ENCODE measurements at regions not wholly inside any gene's neighbourhood (a gene's known extent, or its start where the extent isn't known, plus 50 kb on each side); places are given as distances from the start of the nearest gene placed in this dataset.
"Not testable (repeated sequence)": the region's sequence is repeated elsewhere in the genome, so short reads cannot be mapped to it uniquely, and the experiment has no call there.

- DNase-seq = no peak
Observed at GRCh38 chr1:82790556-82790955, 989.8 kb downstream of the ADGRL2 start.

- DNase-seq = no peak
Observed at GRCh38 chr1:82788660-82789059, 987.9 kb downstream of the ADGRL2 start.

- DNase-seq = no peak
Observed at GRCh38 chr1:82788038-82788437, 987.3 kb downstream of the ADGRL2 start.

GRCh38 chr1:82786883-82787282 lies 986.1 kb downstream of the ADGRL2 start:
- DNase-seq = no peak

- no peak for DNase-seq
Observed at GRCh38 chr1:82785268-82785790, 984.6 kb downstream of the ADGRL2 start.

GRCh38 chr1:82783044-82783443 lies 982.3 kb downstream of the ADGRL2 start:
- DNase-seq = no peak

GRCh38 chr1:82782599-82782998 lies 981.9 kb downstream of the ADGRL2 start:
- no peak for DNase-seq

GRCh38 chr1:82778612-82779011 lies 977.9 kb downstream of the ADGRL2 start:
- DNase-seq = no peak

- DNase-seq = no peak
Observed at GRCh38 chr1:82777240-82777639, 976.5 kb downstream of the ADGRL2 start.

- not testable (repeated sequence) for DNase-seq
Observed at GRCh38 chr1:82776730-82777129, 976.0 kb downstream of the ADGRL2 start.

- peak; percentile 40 for DNase-seq
Observed at GRCh38 chr1:82775406-82776000, 974.8 kb downstream of the ADGRL2 start.

GRCh38 chr1:82762829-82763532 lies 962.2 kb downstream of the ADGRL2 start:
- no peak for DNase-seq

- DNase-seq = no peak
Observed at GRCh38 chr1:82759035-82759434, 958.3 kb downstream of the ADGRL2 start.

GRCh38 chr1:82755671-82756070 lies 954.9 kb downstream of the ADGRL2 start:
- DNase-seq = no peak

- DNase-seq = no peak
Observed at GRCh38 chr1:82755191-82755590, 954.5 kb downstream of the ADGRL2 start.

- no peak for DNase-seq
Observed at GRCh38 chr1:82752046-82752445, 951.3 kb downstream of the ADGRL2 start.

GRCh38 chr1:82733645-82734044 lies 932.9 kb downstream of the ADGRL2 start:
- no peak for DNase-seq

GRCh38 chr1:82731216-82731615 lies 930.5 kb downstream of the ADGRL2 start:
- DNase-seq = no peak

GRCh38 chr1:82728206-82728605 lies 927.5 kb downstream of the ADGRL2 start:
- no peak for DNase-seq

GRCh38 chr1:82724246-82724645 lies 923.5 kb downstream of the ADGRL2 start:
- no peak for DNase-seq

- DNase-seq = no peak
Observed at GRCh38 chr1:82722608-82723007, 921.9 kb downstream of the ADGRL2 start.

- DNase-seq = no peak
Observed at GRCh38 chr1:82721702-82722101, 921.0 kb downstream of the ADGRL2 start.

GRCh38 chr1:82718719-82719419 lies 918.1 kb downstream of the ADGRL2 start:
- DNase-seq = no peak

GRCh38 chr1:82710091-82710490 lies 909.4 kb downstream of the ADGRL2 start:
- peak; percentile 39 for DNase-seq
